Nephron progenitor cell (in vitro differentiated cells): ENCODE measurements at regions not wholly inside any gene's neighbourhood (a gene's known extent, or its start where the extent isn't known, plus 50 kb on each side); places are given as distances from the start of the nearest gene placed in this dataset.
"Not testable (repeated sequence)": the region's sequence is repeated elsewhere in the genome, so short reads cannot be mapped to it uniquely, and the experiment has no call there.

Experiments used
- DNase-seq: peaks from one replicate; pipeline ENCODE4 v3.0.0; 2021
- H3K27ac Mint-ChIP-seq: 2 replicates; pipeline ENCODE4 v1.8.0; 2021; ENCODE audit warnings: mild to moderate bottlenecking, moderate library complexity, mixed read lengths
- H3K27me3 Mint-ChIP-seq: 2 replicates; pipeline ENCODE4 v1.8.0; 2021; ENCODE audit warnings: mild to moderate bottlenecking, low read depth, mixed read lengths; ENCODE audit not compliant: poor library complexity
- H3K36me3 Mint-ChIP-seq: 2 replicates; pipeline ENCODE4 v1.8.0; 2021; ENCODE audit warnings: low read depth, mixed read lengths
- H3K4me1 Mint-ChIP-seq: 2 replicates; pipeline ENCODE4 v1.8.0; 2021; ENCODE audit warnings: mixed read lengths
- H3K4me3 Mint-ChIP-seq: 2 replicates; pipeline ENCODE4 v1.8.0; 2021; ENCODE audit warnings: mild to moderate bottlenecking, moderate library complexity, mixed read lengths
- H3K9me3 Mint-ChIP-seq: 2 replicates; pipeline ENCODE4 v1.8.0; 2021; ENCODE audit warnings: mild to moderate bottlenecking, moderate library complexity, mixed read lengths
- CTCF ChIP-seq: fragments of 200-600 bp; sonication (generic); IDR thresholded peaks from 2 replicates; pipeline ENCODE4 v1.5.0; 2021; ENCODE audit warnings: antibody characterized with exemption

- Mint-ChIP-seq H3K36me3 (no peaks in the 10 kb centered on the region), H3K4me3 (no peak overlapping the region), H3K9me3 (no peaks in the 10 kb centered on the region), H3K27ac (no peak overlapping the region), H3K4me1 (peaks cover 5% of the 10 kb centered on the region), H3K27me3 (no peaks in the 10 kb centered on the region)
- TF ChIP-seq CTCF = no peak
- DNase-seq = no peak
Observed at GRCh38 chr4:177803151-177803550, 360.9 kb upstream of the AGA start.

GRCh38 chr4:177809791-177810190, 367.6 kb upstream of the AGA start:
- TF ChIP-seq CTCF = no peak
- peaks cover 36% of the 10 kb centered on the region for H3K4me1 Mint-ChIP-seq
- no peak overlapping the region for H3K4me3 Mint-ChIP-seq
- peaks cover 2% of the 10 kb centered on the region for H3K27me3 Mint-ChIP-seq
- H3K27ac Mint-ChIP-seq = no peak overlapping the region
- no peak for DNase-seq
- peaks cover 4% of the 10 kb centered on the region for H3K9me3 Mint-ChIP-seq
- no peaks in the 10 kb centered on the region for H3K36me3 Mint-ChIP-seq

DNA sequence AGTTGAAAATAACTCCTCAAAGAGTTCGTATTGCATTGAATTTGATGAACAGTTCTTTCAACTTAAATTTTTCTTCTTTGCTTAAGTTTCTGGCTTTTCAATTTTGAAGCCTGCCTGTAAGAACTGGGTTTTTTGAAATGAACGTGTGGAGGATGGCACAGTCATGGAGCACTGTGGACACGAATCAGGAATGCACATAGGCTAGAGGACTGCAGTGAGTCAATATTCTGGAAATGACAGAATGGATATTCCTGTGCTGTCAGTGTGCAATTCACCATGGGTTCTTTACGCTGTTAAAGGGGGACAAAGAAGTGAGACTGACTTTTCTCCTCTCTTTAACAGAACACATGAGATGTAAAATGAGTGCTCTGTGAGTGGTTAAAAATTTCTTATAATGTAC, 368.0 kb upstream of the AGA start:
- H3K27ac Mint-ChIP-seq = no peak overlapping the region
- TF ChIP-seq CTCF = no peak
- no peak overlapping the region for H3K4me3 Mint-ChIP-seq
- no peak for DNase-seq
- no peaks in the 10 kb centered on the region for H3K36me3 Mint-ChIP-seq
- H3K9me3 Mint-ChIP-seq = peaks cover 4% of the 10 kb centered on the region
- H3K4me1 Mint-ChIP-seq = peaks cover 36% of the 10 kb centered on the region
- H3K27me3 Mint-ChIP-seq = peaks cover 2% of the 10 kb centered on the region

DNA sequence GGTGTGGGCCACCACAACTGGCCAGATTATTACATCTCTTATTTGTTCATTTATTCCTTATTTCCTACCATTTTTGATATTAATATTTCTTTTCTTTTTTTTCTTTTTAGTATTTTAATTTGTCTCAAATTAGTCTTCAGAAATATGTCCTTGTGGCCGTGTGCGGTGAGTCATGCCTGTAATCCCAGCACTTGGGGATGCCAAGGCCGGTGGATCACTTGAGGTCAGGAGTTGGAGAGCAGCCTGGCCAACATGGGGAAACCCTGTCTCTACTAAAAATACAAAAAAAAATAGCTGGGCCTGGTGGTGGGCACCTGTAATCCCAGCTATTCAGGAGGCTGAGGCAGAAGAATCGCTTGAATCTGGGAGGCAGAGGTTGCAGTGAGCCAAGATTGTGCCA, 376.2 kb upstream of the AGA start:
- H3K27ac Mint-ChIP-seq, H3K4me3 Mint-ChIP-seq, DNase-seq, H3K27me3 Mint-ChIP-seq, H3K36me3 Mint-ChIP-seq, H3K9me3 Mint-ChIP-seq, H3K4me1 Mint-ChIP-seq: not testable (repeated sequence)

DNA sequence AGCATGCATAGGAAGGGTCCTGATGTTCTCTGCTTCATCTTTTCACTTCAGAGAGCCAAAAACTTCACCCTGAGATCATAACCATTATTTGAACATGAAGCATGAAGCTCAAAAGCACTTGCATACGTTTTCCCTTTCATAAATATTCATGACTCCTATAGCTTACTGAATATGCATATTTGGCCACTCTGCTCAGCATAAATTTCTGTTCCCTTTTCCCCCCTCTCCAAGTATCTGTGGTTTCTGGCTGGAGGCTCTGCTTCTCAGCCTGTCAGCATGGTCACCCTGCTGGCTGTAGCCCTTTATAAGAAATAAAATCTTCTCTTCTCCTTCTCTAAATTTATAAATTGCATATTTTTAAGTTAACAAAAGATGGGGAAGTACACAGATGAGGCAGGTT, 384.7 kb upstream of the AGA start:
- H3K4me3 Mint-ChIP-seq = no peak overlapping the region
- H3K36me3 Mint-ChIP-seq = no peaks in the 10 kb centered on the region
- H3K27ac Mint-ChIP-seq = no peak overlapping the region
- peaks cover 18% of the 10 kb centered on the region for H3K9me3 Mint-ChIP-seq
- no peaks in the 10 kb centered on the region for H3K4me1 Mint-ChIP-seq
- DNase-seq = no peak
- TF ChIP-seq CTCF = no peak
- peaks cover 9% of the 10 kb centered on the region for H3K27me3 Mint-ChIP-seq

DNA sequence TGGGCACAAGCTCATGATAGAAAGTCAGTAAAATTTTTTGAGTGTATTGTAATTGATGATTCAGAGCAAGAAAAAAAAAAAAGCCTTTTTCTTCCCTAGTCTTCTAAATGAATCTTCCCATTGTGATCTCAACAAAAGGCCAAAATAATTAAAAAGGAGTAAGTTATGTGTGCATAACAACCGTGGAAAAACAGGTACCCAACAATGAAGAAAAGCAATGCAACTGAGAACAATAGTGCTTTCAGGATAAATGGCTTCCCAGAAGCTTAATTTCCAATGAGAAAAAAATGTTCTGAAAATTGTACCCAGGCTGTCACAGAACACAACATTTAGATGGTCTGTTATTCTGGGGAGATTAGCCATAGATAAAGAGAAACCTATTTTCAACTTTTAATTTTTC, 399.0 kb upstream of the AGA start:
- no peak for TF ChIP-seq CTCF
- DNase-seq = no peak
- no peak overlapping the region for H3K27ac Mint-ChIP-seq
- H3K9me3 Mint-ChIP-seq = peaks cover 7% of the 10 kb centered on the region
- H3K4me1 Mint-ChIP-seq = no peaks in the 10 kb centered on the region
- no peaks in the 10 kb centered on the region for H3K36me3 Mint-ChIP-seq
- H3K27me3 Mint-ChIP-seq = no peaks in the 10 kb centered on the region
- H3K4me3 Mint-ChIP-seq = no peak overlapping the region
